B cell (primary cell): ENCODE measurements at regions not wholly inside any gene's neighbourhood (a gene's known extent, or its start where the extent isn't known, plus 50 kb on each side); places are given as distances from the start of the nearest gene placed in this dataset.

Experiments
- CTCF ChIP-seq: fragments of 200-600 bp; IDR thresholded peaks from one replicate; pipeline ENCODE4 v1.8.0; 2022; ENCODE audit warnings: antibody characterized with exemption, mild to moderate bottlenecking
- EZH2 ChIP-seq: IDR thresholded peaks from 2 replicates; pipeline ENCODE4 v1.6.1; 2012; ENCODE audit warnings: borderline replicate concordance, low read depth, mild to moderate bottlenecking, moderate library complexity, low read length; ENCODE audit not compliant: insufficient read depth, poor library complexity, severe bottlenecking

GRCh38 chr13:105982219-105982930 lies 553.1 kb downstream of the EFNB2 start:
- no peak for TF ChIP-seq CTCF
- TF ChIP-seq EZH2 = no peak
